Endothelial cell of umbilical vein (primary cell): ENCODE measurements at regions not wholly inside any gene's neighbourhood (a gene's known extent, or its start where the extent isn't known, plus 50 kb on each side); places are given as distances from the start of the nearest gene placed in this dataset.

Experiments
- BruUV-seq: library from RNA; stranded (reverse); fragments of 400-500 nt; replicated peaks from 2 replicates; lab custom pipeline; 2021; lab: Mats Ljungman, UMichigan
- CTCF ChIA-PET: fragments of 300-600, 350-600 bp; sonication (Branson Sonifier 250); formaldehyde crosslinking; loops from one replicate; lab custom pipeline; 2021; ENCODE audit warnings: antibody characterized with exemption, inconsistent platforms; lab: Charles Lee
- POLR2A ChIA-PET: fragments of 300-600, 350-600 bp; sonication (Branson Sonifier 250); formaldehyde crosslinking; loops from one replicate; lab custom pipeline; 2021; ENCODE audit warnings: antibody characterized with exemption, inconsistent platforms; lab: Charles Lee
- DNase-seq: peaks from one replicate; pipeline ENCODE4 v3.0.0-alpha.2; 2011; ENCODE audit warnings: low read depth, low spot score
- FAIRE-seq: peaks from 2 replicates; lab custom pipeline; 2011; peaks lifted over from hg19 to GRCh38; lab: Jason Lieb, UNC
- H2AFZ ChIP-seq: 2 replicates; pipeline ENCODE4 v1.6.0; 2012; ENCODE audit warnings: low read depth, low read length, control low read depth, inconsistent platforms
- H3K27ac ChIP-seq: 2 replicates; pipeline ENCODE4 v1.5.1; 2011; ENCODE audit warnings: low read depth, mild to moderate bottlenecking, control low read depth, low read length, moderate library complexity; ENCODE audit not compliant: insufficient read depth
- H3K27me3 ChIP-seq, 2 experiments: 2 replicates each; pipeline versions ENCODE4 v1.6.0 to v1.6.1; 2011; ENCODE audit warnings: low read length in 2 of 2, mixed read lengths in 1 of 2; ENCODE audit not compliant: control insufficient read depth in 2 of 2, insufficient read depth in 2 of 2
- H3K36me3 ChIP-seq, 2 experiments: 2 replicates in 1 of 2; 3 replicates in 1 of 2; pipeline ENCODE4 v1.5.1; 2011; ENCODE audit warnings: low read length in 2 of 2, mild to moderate bottlenecking in 1 of 2, moderate library complexity in 1 of 2; ENCODE audit not compliant: control insufficient read depth in 2 of 2, insufficient read depth in 2 of 2; ENCODE audit errors: extremely low read depth in 1 of 2
- H3K4me1 ChIP-seq: 3 replicates; pipeline ENCODE4 v1.5.1; 2011; ENCODE audit warnings: mild to moderate bottlenecking, low read length; ENCODE audit not compliant: control insufficient read depth, insufficient read depth; ENCODE audit errors: extremely low read depth
- H3K4me2 ChIP-seq: 2 replicates; pipeline ENCODE4 v1.6.1; 2011; ENCODE audit warnings: low read length, control low read depth, mixed read lengths; ENCODE audit not compliant: insufficient read depth
- H3K4me3 ChIP-seq, 3 experiments: fragments of 200-600 bp in 1 of 3; sonication (generic), shearing (Covaris generic) in 1 of 3; replicated peaks in 1 of 3; 2 replicates each; pipeline ENCODE4 v1.5.1; 2011 to 2016; ENCODE audit warnings: control low read depth in 3 of 3, low read length in 3 of 3, mild to moderate bottlenecking in 2 of 3, inconsistent platforms in 1 of 3, low read depth in 1 of 3, moderate library complexity in 1 of 3; ENCODE audit not compliant: insufficient read depth in 1 of 3
- H3K79me2 ChIP-seq: 2 replicates; pipeline ENCODE4 v1.6.0; 2012; ENCODE audit warnings: low read length, inconsistent platforms; ENCODE audit not compliant: control insufficient read depth, insufficient read depth
- H3K9ac ChIP-seq: replicated peaks from 2 replicates; pipeline ENCODE3; 2011; ENCODE audit warnings: low read length, control low read depth; ENCODE audit not compliant: insufficient read depth; ENCODE audit errors: extremely low read depth
- H3K9me1 ChIP-seq: replicated peaks from 3 replicates; pipeline ENCODE4 v1.6.0; 2011; ENCODE audit warnings: mild to moderate bottlenecking, low read length; ENCODE audit not compliant: control insufficient read depth, insufficient read depth; ENCODE audit errors: extremely low read depth
- H3K9me3 ChIP-seq: replicated peaks from 2 replicates; pipeline ENCODE4 v1.5.1; 2012; ENCODE audit warnings: low read length, inconsistent platforms; ENCODE audit not compliant: control insufficient read depth, insufficient read depth
- H4K20me1 ChIP-seq: replicated peaks from 2 replicates; pipeline ENCODE3; 2011; ENCODE audit warnings: mild to moderate bottlenecking, low read length; ENCODE audit not compliant: control insufficient read depth, insufficient read depth; ENCODE audit errors: extremely low read depth
- EZH2 ChIP-seq: IDR thresholded peaks from 2 replicates; pipeline ENCODE4 v1.6.1; 2012; ENCODE audit warnings: borderline replicate concordance, low read depth, mild to moderate bottlenecking, moderate library complexity, low read length, inconsistent platforms; ENCODE audit not compliant: severe bottlenecking
- FOS ChIP-seq: IDR thresholded peaks from 2 replicates; pipeline ENCODE4 v1.6.1; 2011; ENCODE audit warnings: mild to moderate bottlenecking, low read length, moderate library complexity, borderline replicate concordance; ENCODE audit not compliant: insufficient read depth
- GATA2 ChIP-seq: IDR thresholded peaks from 2 replicates; pipeline ENCODE4 v1.7.0; 2011; ENCODE audit warnings: low read depth, mild to moderate bottlenecking, moderate library complexity, mixed read lengths, low read length; ENCODE audit not compliant: insufficient read length, insufficient read depth
- JUN ChIP-seq: IDR thresholded peaks from 2 replicates; pipeline ENCODE4 v1.6.1; 2011; ENCODE audit warnings: borderline replicate concordance, low read depth; ENCODE audit not compliant: insufficient read length, insufficient read depth
- MAX ChIP-seq: IDR thresholded peaks from 2 replicates; pipeline ENCODE4 v1.6.1; 2011; ENCODE audit not compliant: insufficient read depth, insufficient read length
- POLR2A ChIP-seq: IDR thresholded peaks from 2 replicates; pipeline ENCODE4 v1.6.1; 2012; ENCODE audit warnings: low read depth, mild to moderate bottlenecking, control low read depth, low read length
- POLR2AphosphoS5 ChIP-seq: IDR thresholded peaks from 2 replicates; pipeline ENCODE4 v1.6.1; 2012; ENCODE audit warnings: low read depth, mild to moderate bottlenecking, control low read depth, low read length, moderate library complexity; ENCODE audit not compliant: insufficient read depth
- dilution Hi-C: fragments of 300-500 bp; cut with MboI; formaldehyde crosslinking; loops from one replicate; pipeline ENCODE4 v1.15.0; 2019; ENCODE audit warnings: low sequenced_read_pairs; ENCODE audit not compliant: extremely low pct_ligation_motif_present
- intact Hi-C: fragments of 100-400 bp; cut with micrococcal nuclease; formaldehyde crosslinking; loops from one replicate; pipeline ENCODE4 v1.10.0; 2022
- TF ChIP-seq, protein P1 (sequence below), 2 donors: IDR thresholded peaks; 1 replicate in 1 of 2; 2 replicates in 1 of 2; pipeline ENCODE4 v1.5.1; 2011; ENCODE audit warnings: low read length in 2 of 2, mild to moderate bottlenecking in 2 of 2, moderate library complexity in 2 of 2, control low read depth in 1 of 2, inconsistent platforms in 1 of 2, low read depth in 1 of 2; ENCODE audit not compliant: insufficient read depth in 1 of 2; ENCODE audit errors: extremely low read depth in 1 of 2

DNA sequence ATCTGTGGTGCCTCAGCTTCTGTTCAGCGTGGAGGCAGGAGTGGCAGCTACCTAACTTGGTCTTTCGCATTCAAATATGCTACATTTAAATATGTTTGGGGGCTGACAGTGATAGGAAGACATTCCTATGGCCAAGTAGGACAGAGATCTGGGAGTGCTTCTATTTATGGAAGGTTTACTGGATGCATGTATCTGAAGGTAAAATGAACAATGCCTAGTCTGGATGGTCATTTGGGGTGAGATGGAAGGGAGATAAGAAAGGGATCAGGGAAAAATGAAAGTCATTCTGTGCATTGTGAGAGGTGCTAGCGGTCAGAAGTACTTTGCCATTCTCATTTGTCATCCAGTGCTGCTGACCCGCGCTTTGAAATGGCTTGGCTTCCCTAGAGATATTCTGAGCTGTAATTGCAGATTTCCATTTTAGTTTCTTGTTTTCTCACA lies 107.3 kb upstream of the FOXN2 start:
- POLR2A ChIA-PET: no interaction called here
- H3K4me2 ChIP-seq: no peak overlapping the region
- H3K9me1 ChIP-seq: no peaks in the 10 kb centered on the region
- no peak overlapping the region for H3K27ac ChIP-seq
- CTCF ChIA-PET: interaction anchor here (0.7 to 1.4 kb wide), 2 partner anchors 8 to 20 kb away, joined by 3 read pairs; no protein-coding TSS in a partner anchor
- H3K4me1 ChIP-seq: peaks cover 16% of the 10 kb centered on the region
- dilution Hi-C loops: no loop called here
- no peak overlapping the region for H2AFZ ChIP-seq
- no peaks in the 10 kb centered on the region for H4K20me1 ChIP-seq
- TF ChIP-seq POLR2A: no peak
- TF ChIP-seq JUN: no peak
- no peak for TF ChIP-seq EZH2
- TF ChIP-seq MAX: no peak
- no peak for TF ChIP-seq FOS
- TF ChIP-seq POLR2AphosphoS5: no peak
- no TSS peak for BruUV-seq
- no peaks in the 10 kb centered on the region for H3K9me3 ChIP-seq
- H3K27me3 ChIP-seq: no peaks in the 10 kb centered on the region
- no peaks in the 10 kb centered on the region for H3K36me3 ChIP-seq
- no peak overlapping the region for H3K4me3 ChIP-seq
- no peak overlapping the region for H3K9ac ChIP-seq
- H3K79me2 ChIP-seq: no peaks in the 10 kb centered on the region
- FAIRE-seq (no peak), DNase-seq (no peak)
- intact Hi-C loops: loop anchor here (5.0 kb wide), 1 partner anchor 215 kb away; no protein-coding TSS in a partner anchor

GRCh38 chr2:48207851-48208250 lies 106.6 kb upstream of the FOXN2 start:
- Histone ChIP-seq H3K4me2 (no peak overlapping the region), H3K4me1 (peaks cover 16% of the 10 kb centered on the region), H3K79me2 (no peaks in the 10 kb centered on the region), H3K4me3 (no peak overlapping the region), H3K27ac (no peak overlapping the region), H3K27me3 (no peaks in the 10 kb centered on the region), H4K20me1 (no peaks in the 10 kb centered on the region), H3K9me1 (no peaks in the 10 kb centered on the region), H3K36me3 (no peaks in the 10 kb centered on the region), H2AFZ (no peak overlapping the region), H3K9ac (no peak overlapping the region), H3K9me3 (no peaks in the 10 kb centered on the region)
- POLR2A ChIA-PET: no interaction called here
- DNase-seq (no peak), FAIRE-seq (no peak)
- no TSS peak for BruUV-seq
- dilution Hi-C loops (no loop called here), intact Hi-C loops (loop anchor here (5.0 kb wide), 1 partner anchor 214 kb away; no protein-coding TSS in a partner anchor)
- CTCF ChIA-PET: interaction anchor here (0.7 to 1.4 kb wide), 2 partner anchors 8 to 21 kb away, joined by 3 read pairs; no protein-coding TSS in a partner anchor
- TF ChIP-seq FOS (no peak), GATA2 (no peak), EZH2 (no peak), JUN (no peak), POLR2AphosphoS5 (no peak), POLR2A (no peak), MAX (no peak)
- TF ChIP-seq, protein P1, sequence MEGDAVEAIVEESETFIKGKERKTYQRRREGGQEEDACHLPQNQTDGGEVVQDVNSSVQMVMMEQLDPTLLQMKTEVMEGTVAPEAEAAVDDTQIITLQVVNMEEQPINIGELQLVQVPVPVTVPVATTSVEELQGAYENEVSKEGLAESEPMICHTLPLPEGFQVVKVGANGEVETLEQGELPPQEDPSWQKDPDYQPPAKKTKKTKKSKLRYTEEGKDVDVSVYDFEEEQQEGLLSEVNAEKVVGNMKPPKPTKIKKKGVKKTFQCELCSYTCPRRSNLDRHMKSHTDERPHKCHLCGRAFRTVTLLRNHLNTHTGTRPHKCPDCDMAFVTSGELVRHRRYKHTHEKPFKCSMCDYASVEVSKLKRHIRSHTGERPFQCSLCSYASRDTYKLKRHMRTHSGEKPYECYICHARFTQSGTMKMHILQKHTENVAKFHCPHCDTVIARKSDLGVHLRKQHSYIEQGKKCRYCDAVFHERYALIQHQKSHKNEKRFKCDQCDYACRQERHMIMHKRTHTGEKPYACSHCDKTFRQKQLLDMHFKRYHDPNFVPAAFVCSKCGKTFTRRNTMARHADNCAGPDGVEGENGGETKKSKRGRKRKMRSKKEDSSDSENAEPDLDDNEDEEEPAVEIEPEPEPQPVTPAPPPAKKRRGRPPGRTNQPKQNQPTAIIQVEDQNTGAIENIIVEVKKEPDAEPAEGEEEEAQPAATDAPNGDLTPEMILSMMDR (IDR thresholded peaks at IDR 0.05; ENCODE audit: extremely low read depth in 1 of 2, insufficient read depth in 1 of 2, low read depth in 1 of 2, low read length in 2 of 2): no peak
